Retinal pigment epithelial cell (primary cell): ENCODE measurements at regions not wholly inside any gene's neighbourhood (a gene's known extent, or its start where the extent isn't known, plus 50 kb on each side); places are given as distances from the start of the nearest gene placed in this dataset.

Experiments
- DNase-seq: peaks from one replicate; pipeline ENCODE4 v3.0.0-alpha.2; 2010; ENCODE audit warnings: low read depth
- H3K4me3 ChIP-seq: 2 replicates; pipeline ENCODE4 v1.5.1; 2011; ENCODE audit warnings: mild to moderate bottlenecking, low read length, control low read depth, moderate library complexity
- CTCF ChIP-seq: conservative IDR thresholded peaks from 2 replicates; pipeline ENCODE4 v1.5.1; 2011; ENCODE audit warnings: low read depth, low read length, control low read depth, inconsistent platforms

GRCh38 chr12:25810683-25811082 lies 147.8 kb upstream of the RASSF8 start:
- DNase-seq: no peak

GRCh38 chr12:25811656-25812126 lies 146.8 kb upstream of the RASSF8 start:
- no peak for TF ChIP-seq CTCF
- H3K4me3 ChIP-seq: no peak overlapping the region
- no peak for DNase-seq

More at GRCh38 chr12:25810683-25811082, 147.8 kb upstream of the RASSF8 start:
- TF ChIP-seq CTCF: no peak
- H3K4me3 ChIP-seq: no peak overlapping the region

- TF ChIP-seq CTCF: no peak
- DNase-seq: no peak
- no peak overlapping the region for H3K4me3 ChIP-seq
Measured at GRCh38 chr12:25812295-25812694, 146.2 kb upstream of the RASSF8 start.

GRCh38 chr12:25813843-25814242 lies 144.6 kb upstream of the RASSF8 start:
- no peak overlapping the region for H3K4me3 ChIP-seq
- no peak for TF ChIP-seq CTCF
- no peak for DNase-seq

- no peak for DNase-seq
- no peak for TF ChIP-seq CTCF
- no peak overlapping the region for H3K4me3 ChIP-seq
Measured at GRCh38 chr12:25816637-25817036, 141.8 kb upstream of the RASSF8 start.

- no peak for DNase-seq
- no peak overlapping the region for H3K4me3 ChIP-seq
- no peak for TF ChIP-seq CTCF
Measured at GRCh38 chr12:25817166-25817565, 141.3 kb upstream of the RASSF8 start.

- TF ChIP-seq CTCF: no peak
- H3K4me3 ChIP-seq: no peak overlapping the region
Measured at GRCh38 chr12:25818596-25819390, 139.7 kb upstream of the RASSF8 start.

More at GRCh38 chr12:25818596-25819390, 139.7 kb upstream of the RASSF8 start:
- DNase-seq: no peak
